Stimulated activated CD4-positive, alpha-beta T cell treated with anti-CD3 and anti-CD28 coated beads, Interleukin-2, amount 100 ng/mL, for 4 hours (primary cell): ENCODE measurements at regions not wholly inside any gene's neighbourhood (a gene's known extent, or its start where the extent isn't known, plus 50 kb on each side); places are given as distances from the start of the nearest gene placed in this dataset.
"Not testable (repeated sequence)": the region's sequence is repeated elsewhere in the genome, so short reads cannot be mapped to it uniquely, and the experiment has no call there.

Source experiments
- DNase-seq: peaks from one replicate; pipeline ENCODE4 v3.0.0-alpha.2; 2020; ENCODE audit warnings: low read depth

DNA sequence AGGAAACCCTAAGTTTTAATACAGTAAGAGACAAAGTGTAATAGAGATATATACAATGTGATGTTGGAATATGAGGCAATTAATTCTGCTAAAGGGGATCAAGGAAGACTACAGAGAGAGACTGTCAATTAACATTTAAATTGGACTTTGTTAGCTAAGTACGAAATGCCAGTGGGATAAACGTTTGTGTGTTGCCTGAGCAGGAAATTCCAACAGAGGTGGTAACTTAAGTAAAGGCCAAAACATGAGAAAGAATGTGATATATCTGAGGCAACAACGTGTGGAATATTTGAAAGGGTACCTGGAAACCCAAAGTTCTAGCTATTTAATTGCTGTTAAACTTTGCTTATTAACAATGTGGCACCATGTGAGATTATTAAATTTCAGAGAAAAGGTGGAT lies 1666.9 kb upstream of the WWC1 start:
- DNase-seq = no peak

DNA sequence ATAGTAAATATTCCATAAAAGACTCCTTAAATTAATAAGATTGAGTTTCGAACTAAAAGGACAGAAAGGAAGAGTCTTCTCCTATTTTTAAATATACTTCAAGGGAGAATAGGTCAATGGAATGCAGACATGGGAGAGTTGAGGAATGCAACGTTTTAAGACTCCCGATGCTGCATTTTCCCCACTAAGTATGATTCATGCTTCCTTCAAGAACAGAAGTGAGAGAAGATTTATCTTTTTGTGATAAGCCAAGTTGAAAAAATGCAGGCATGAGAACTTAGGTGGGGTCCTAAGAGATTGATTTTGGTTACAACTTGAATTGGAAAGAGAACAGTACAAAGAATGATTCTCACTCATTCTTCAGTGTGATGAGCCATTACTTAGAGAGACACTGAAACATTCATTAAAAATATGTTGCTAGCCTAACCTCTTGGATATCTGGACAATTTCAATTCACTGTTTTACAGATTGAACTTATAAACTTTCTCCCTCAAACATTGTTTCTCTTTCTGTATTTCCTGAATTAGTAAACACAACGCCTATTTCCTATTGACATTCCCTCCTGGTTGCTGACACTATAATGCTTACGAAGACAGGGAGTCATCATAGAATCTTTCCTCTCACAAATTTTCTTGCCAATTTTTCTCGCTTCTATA lies 1666.1 kb upstream of the WWC1 start:
- no peak for DNase-seq

DNA sequence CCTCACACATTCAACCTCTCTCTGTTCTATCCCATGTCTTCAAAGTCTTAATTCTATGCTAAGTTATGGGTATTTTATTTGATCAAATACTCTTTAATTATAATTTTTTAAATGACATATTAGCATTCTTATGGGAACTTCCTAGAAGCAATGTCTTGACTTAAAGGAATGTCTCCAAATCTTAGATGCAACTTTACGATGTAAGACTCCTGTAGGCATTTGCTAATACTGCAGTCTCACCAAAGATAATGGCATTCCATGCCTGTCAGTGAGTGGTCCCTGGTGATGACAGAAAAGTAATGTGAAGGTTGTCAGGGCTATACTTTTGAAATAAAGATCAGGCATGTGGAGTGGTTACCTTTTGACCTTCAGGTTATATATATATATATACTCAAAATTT lies 1654.2 kb upstream of the WWC1 start:
- no peak for DNase-seq

DNA sequence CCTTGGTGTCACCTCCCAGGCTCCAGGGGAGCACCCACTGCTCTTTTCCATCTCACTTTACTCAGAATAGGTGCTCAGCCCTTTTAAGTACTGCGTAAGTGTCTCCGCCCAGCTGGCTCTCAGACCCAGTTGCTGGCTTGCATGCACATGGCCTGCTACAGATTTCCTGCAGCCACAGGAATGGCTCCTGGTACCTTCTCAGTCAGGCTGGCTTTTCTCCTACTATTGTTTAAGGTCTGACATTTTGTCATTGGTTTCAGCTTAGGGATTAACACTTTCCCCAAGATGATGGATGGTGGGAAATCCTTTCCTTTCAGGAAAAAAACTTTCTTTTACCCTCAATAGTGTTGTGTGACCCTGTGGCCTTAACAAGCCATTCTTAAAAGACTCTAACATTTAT lies 1652.3 kb upstream of the WWC1 start:
- DNase-seq = no peak

DNA sequence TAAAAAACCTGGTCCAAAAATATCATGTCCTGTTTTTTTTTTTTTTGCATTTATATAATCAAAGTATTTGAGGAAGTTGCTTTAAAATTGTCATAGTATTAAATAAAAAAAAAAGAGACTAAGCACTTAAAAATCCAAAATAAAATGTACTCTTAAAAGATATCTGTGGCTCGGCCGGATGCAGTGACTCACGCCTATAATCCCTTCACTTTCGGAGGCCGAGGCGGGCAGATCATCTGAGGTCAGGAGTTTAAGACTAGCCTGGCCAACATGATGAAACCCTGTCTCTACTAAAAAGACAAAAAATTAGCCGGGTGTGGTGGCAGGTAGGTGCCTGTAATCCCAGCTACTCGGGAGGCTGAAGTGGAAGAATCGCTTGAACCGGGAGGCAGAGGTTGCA lies 1651.3 kb upstream of the WWC1 start:
- DNase-seq = not testable (repeated sequence)

DNA sequence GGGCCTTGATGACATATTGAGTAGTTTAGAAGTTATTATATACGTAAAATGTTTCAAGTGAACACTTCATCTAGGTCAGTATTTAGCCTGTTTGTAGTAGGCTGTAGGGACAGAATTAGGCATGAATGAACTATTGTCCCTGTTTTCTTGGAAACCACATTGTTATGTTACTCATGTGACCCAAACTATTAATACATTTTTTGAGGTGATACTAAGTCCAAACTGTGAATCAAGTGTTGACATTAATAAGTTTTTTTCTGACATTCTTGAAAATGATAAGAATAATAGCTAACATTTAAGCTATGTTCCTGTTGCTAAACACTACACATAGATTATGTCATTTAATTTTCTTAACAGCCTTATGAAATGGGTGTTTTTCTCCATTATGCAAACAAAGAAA lies 1642.7 kb upstream of the WWC1 start:
- no peak for DNase-seq

DNA sequence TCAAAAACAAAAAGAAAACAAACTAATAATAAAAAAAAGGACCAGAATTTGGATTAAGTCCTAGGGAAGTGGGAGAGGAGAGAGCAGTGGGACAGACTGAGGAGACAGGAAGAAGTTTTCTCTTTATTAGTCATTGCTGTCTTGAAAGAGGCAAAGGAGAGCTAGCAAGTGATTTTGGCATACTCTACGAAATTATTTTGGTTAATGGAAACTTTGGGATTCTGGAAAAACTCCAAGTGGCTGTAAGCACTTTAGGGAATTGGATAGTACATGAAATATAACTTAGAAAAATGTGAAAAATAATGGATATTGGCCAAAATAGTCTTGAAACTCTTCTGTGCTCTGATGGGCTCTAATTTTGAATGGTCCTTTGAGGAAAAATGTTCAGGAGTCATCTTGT lies 1641.8 kb upstream of the WWC1 start:
- no peak for DNase-seq

DNA sequence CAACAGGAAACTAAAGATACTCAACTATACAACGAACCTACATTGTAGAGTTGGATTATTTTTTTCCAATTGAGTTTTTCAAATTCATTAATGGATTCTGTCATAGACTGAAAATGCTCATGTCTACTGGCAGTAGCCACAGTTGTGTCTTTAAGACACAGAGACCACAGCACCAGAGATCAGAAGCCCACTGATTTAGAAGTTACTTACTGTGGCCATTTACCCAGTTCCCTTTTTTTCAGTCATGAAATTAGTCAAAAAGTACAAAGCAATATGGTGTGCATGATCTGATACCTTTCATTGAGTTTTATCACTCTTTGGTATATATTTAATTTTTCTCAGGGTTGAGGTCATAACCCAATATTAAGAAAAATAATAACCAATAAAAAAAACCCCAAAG lies 1640.2 kb upstream of the WWC1 start:
- DNase-seq = no peak

DNA sequence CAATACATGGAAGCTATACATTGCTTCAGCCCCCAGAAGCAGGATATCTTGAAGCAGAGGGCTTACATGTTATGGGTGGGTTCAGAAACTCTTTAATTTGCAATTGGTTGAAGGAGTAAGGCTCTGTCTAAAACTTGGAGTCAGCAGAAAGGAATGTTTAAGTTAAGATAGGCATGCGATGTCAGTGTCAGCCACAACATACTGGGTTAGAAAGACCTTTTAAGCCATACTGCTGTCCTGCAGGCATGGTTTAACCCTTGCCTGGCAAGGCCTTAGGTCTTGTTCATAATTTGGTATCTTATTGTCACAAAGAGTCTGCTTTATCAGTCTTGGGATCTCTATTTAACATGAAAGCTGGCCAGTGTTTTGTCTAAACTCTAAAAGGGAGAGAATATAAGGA lies 1619.6 kb upstream of the WWC1 start:
- DNase-seq = no peak

DNA sequence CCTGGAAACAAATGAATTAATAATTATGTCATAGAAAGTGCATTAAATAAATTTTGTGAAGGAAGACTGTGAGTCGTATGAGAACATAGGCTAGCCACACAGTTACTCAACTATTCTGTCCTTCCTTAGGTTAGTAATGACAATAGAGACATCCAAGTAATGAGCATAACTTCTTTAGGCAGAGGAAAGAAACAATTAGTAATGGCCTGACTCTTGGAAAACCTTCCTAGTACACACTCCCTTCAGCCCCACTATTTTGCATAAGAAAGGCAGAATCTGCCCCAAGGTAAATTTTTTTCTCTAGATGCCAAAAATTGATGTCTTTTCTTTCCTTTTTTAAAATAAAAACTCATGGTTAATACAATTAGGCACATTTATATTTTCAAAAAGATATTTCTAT lies 1619.0 kb upstream of the WWC1 start:
- DNase-seq = no peak

DNA sequence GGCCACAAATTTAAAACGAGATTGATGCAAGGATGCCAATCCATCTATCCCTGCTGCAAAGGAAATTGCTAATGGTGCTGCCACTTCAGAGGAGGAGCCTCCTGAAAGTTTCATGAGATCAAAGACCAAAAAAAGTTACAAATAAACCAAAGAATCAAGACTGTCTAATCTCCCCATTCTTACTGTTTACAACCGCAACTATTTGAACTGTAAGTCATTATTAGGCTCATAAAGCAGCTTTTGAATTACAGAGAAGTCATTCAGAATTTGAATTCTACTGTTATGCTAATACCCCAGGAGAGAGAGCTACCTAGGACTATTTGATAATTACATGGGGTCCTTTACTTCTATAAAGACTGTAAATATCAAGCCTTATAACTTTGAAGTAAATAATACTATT lies 1613.6 kb upstream of the WWC1 start:
- DNase-seq = no peak

DNA sequence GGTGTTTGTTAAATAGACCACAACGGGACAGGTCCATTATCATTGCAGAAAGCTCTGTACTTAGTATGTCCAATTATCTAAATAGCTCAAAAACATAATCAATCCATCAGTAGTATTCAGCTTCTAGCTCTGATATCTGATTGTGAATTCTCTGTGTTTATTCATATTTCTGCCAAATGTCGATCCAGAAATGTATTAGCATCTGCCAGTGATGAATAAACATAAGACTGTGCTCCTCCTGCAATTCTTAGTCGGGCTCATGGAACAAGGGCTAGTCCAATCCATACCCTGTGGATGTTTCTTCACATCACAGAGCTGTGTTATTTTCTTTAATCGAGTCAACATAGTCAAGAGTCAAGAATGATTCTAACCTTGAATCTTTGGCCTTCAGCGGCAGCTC lies 1612.1 kb upstream of the WWC1 start:
- DNase-seq = no peak

DNA sequence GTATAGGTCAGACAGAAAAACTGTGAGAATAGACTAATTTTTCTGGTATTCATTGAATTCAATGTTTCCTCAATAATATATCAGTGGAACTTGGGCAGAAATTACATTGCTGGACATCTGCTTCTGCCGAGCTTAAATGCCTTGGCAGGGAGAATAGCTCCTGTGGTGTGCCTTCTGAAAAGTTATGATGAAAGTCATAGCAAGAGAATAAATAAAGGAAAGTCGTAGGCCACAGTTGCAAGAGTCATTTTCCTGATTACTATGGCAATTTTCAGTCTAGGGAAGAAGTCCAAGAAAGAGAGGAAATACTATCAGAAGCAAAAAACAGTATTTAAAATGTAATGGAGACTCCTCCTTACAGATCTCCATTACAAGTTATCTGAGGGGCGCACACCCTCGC lies 1596.1 kb upstream of the WWC1 start:
- DNase-seq = no peak

DNA sequence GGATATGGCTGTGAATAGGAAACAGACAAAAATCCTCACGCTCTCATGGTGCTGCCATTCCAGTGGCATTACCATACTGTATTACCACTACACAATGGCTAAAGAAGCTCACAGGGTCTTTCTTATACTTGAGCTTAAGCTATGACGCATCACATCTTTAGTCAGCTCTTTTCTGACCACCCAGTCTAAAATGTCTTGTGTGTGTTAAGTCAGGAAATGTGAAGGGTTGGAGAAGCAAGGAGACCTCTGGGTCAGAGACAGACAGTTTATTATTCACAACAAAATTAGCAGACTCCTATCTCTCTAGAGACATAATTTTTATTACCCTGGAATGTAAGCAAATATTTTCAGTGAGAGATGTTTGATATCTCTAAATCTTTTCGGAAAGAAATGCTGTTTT lies 1583.2 kb upstream of the WWC1 start:
- no peak for DNase-seq

DNA sequence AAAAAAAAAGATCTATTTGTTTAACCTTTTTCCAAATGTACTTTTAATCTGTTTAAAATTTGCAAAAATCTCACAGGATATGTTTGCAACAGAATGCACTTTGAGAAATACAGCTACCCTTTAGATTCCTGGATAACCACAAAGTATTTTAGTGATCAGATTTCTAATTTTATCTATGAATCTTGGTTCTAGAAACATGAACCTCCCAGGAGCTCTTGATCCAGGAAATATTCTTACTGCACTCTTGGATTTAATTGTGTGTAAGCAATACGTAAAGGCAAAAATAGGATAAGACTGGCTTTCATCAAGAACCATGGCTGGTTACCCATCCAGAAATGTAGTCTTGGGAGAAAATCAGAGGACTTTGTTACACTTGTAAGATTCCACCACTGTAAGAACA lies 1581.8 kb upstream of the WWC1 start:
- DNase-seq = no peak

DNA sequence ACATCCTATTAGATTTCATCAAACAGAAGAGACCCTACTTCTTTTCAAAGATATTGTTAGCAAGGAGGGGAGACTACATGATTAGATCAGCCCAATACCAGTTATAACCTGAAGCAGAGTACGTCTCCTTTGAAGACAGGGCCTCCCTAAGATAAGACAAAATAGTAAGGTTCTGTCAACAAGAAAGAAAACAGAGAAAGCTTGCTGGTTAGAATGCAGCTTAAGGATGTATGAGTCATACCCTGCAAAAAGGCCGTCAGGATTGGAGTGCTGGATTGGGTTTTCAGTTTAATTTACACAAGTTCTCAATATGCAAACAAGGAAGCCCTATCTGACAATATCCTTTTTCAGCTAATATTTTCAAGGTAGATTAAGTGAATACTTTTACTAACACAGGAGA lies 1581.2 kb upstream of the WWC1 start:
- no peak for DNase-seq

DNA sequence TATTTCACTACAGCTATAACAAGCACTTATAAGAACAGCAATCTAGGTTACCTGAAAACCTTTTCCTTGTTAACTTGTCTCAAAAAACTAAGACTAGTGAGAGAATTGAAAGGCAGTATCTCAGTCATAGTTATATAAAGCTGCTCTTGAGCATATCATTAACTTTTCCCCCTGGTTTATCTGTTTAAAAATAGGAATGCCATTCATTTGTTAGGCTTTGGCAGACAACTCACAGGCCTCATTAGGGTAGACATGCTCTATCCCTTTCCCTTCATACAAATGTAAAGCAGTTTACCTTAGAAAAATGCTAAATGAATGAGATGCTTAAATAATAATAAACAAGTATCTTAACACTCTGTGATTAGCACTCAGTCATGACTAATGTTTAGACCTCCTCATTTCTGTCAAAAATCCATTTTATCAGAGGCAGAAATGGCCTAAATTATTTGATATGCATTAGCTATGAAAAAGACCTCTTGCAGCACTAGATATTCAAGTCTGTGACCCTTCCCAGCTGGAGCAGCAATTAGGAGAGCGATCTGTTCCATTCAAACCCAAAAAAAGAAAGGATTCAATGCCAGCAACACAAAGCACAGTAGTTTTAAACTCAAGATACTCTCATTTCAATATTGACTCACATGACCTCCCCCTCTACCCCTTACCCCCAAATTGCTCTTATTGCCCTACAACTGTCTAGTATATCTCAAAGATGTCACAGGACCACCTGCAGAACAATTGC lies 1578.8 kb upstream of the WWC1 start:
- DNase-seq = no peak

DNA sequence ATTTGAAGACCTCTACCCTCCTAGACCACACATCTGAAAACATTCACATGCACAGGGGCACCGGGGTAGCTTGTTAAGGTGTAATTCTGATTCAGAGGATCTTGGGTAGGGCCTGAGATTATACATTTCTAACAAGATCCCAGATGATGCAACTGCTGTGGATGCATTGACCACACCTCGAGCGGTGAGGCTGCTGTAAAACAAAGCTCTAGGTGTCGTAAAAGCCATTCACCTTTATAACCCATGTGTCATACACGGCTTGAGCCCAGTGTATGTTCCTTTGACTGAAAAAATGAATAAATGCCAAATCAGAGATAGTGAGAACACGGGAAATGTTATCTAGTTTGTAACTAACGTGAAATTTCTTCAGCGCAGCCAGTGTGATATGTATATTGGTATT lies 1578.2 kb upstream of the WWC1 start:
- no peak for DNase-seq

DNA sequence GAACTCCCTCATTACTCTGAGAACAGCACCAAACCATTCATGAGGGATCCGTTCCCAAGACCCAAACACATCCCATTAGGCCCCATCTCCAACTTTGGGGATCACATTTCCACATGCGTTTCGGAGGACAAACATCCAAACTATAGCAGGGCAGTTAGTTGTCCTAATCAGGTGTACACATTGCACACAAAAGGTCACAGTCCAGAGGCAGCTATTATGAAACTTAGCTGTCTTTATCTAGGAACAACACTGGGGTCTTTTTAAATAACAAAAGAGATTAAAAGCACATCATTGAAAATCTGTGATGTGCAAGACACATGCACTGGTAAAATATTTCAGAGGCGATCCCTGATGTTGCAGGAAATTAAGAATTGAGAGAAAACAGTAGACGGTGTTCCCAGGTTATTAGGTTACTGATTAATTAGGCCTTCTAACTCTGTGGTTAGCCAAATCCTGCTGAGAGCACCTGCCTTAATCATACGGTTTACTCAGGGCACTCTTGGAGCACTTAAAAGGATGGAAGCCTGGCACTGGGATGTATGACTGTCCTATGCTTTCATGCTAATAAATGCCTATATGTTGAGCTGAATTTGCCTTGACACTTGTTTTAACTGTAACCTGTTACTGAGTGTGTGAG lies 1574.5 kb upstream of the WWC1 start:
- DNase-seq = no peak

DNA sequence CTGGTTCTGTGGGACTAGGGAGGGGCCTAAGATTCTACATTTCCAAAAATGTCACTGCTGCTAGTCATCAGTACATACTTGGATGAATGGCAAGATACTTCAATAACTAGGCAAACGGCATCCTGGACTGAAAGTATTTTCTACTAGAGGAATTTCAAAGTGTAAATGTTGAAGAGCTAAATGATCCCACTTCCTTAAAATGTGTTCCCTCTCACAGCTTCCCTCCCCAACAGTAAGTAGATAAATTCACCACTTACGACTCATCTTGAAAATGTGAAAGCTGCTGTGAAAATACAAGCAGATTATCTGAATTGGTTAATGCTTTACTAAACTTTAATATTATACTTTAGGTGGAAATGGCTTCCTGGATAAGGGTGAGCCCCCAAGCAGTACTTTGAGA lies 1571.5 kb upstream of the WWC1 start:
- DNase-seq = no peak

DNA sequence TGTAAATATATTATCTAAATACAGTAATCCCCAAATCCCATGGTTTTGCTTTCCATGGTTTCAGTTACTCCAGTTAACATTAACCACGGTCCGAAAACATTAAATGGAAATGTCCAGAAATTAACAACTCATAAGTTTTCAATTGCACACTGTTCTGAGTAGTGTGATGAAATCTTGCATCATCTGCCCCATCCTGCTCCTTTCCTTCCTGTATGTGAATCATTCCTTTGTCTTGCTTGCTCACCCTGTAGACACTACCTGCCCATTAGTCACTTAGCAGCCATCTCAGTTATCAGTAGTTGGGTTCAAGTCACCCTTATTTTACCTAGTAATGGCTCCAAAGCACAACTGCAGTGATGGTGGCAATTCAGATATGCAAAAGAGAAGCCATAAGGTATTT lies 1568.5 kb upstream of the WWC1 start:
- no peak for DNase-seq

DNA sequence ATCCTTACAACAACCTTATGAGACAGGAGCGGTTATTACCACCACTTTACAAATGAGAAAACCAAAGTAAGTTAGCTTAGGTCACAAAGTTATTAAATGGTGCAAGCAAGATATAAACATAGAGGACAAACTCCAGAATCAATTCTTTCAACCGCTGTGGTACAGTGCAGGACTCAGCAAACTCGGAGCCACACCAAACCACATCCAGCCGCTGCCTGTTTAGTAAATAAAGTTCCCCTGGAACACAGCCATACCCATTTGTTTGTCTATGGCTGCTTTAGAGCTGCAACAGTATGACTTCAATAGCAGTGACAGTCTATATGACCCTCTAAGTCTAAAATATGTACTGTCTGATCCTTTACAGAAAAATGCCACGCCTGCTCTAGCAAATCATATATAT lies 1567.2 kb upstream of the WWC1 start:
- DNase-seq = no peak

DNA sequence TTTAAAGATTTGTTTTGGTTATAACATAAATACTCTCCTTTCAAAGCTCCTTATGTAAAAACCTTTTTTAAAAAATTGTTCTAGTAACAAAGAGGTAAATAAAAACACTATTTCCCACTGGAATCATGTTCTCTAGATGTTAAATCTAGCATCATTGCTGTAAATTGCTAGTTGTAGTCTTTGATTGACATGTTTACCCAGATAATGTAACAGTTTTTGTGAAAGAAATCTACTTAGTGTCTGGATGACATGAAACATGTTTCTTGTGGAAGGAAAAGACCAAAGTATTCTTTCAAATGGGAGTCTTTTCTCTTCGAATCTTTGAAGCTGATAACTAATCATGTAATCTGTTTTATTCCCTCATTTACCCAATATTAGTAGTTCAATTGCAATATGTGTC lies 1565.9 kb upstream of the WWC1 start:
- DNase-seq = no peak

DNA sequence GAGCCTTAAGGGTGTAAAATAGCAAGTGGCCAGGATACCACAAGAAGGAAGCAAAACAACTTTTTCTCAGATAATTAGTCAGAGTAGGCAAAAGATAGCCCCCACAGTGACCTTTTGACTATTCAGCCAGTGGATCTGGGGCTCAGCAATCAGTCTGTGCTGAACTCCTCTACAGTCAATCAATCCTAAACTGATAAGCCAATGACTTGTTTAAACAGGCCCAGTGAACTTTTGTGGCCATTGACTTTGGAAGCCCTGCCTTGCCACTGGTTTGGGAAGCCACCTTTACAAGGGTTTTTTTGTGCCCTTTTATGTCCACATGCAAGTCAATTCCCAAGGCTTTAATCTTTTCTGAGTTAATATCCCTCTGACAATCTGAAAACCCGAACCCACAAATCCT lies 1565.0 kb upstream of the WWC1 start:
- no peak for DNase-seq
